ENCODE measurements at regions not wholly inside any gene's neighbourhood (a gene's known extent, or its start where the extent isn't known, plus 50 kb on each side); places are given as distances from the start of the nearest gene placed in this dataset.
A peak's percentile ranks its signal among the peaks of the same experiment; 100 is the strongest.

DNA sequence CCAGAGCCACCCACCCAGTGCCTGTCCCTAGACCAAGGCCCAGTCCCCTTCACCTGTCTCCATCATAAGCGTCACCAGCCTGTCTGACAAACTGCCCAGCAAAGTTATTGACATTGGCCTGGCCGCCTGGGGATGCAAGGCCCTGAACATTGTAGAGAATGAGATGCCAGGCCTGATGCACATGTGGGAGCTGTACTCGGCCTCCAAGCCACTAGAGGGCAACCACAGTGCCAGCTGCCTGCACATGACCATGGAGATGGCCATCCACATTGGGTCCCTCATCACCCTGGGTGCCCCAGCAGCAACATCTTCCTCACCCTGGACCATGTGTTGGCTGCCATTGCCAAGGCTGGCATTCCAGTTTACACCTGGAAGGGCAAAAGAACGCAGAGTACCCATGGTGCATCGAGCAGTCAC, 63.7 kb upstream of the ANTXRL start:
- Mint-ChIP-seq H3K9me3 (no peaks in the 10 kb centered on the region), H3K27ac (no peak overlapping the region), H3K4me3 (no peak overlapping the region), H3K27me3 (ENCODE audit: insufficient read depth) (no peaks in the 10 kb centered on the region), H3K4me1 (peaks cover 4% of the 10 kb centered on the region), H3K36me3 (ENCODE audit: low read depth) (no peaks in the 10 kb centered on the region)
- Histone ChIP-seq H3K27ac (ENCODE audit: low read depth, low read length) (no peak overlapping the region), H3K9ac (ENCODE audit: extremely low read depth, low read length, poor library complexity, severe bottlenecking) (no peak overlapping the region), H3K4me3 (ENCODE audit: low read length) (no peak overlapping the region), H3K9me3 (ENCODE audit: control insufficient read depth, low read length) (no peaks in the 10 kb centered on the region), H3K27me3 (ENCODE audit: control insufficient read depth, insufficient read depth, low read length, poor library complexity, severe bottlenecking) (no peaks in the 10 kb centered on the region), H3K4me1 (ENCODE audit: control insufficient read depth, insufficient read depth, low read length) (peaks cover 3% of the 10 kb centered on the region), H3K36me3 (ENCODE audit: control insufficient read depth, insufficient read depth, low read length) (no peaks in the 10 kb centered on the region)
- 94 to 95% methylated on average over 3 to 5 of the region's 5 CpGs for WGBS, 2 experiments (ENCODE audit: insufficient coverage in 1 of 2, insufficient read length in 1 of 2)
- peak; percentile 60 for DNase-seq
- TF ChIP-seq, protein P1, sequence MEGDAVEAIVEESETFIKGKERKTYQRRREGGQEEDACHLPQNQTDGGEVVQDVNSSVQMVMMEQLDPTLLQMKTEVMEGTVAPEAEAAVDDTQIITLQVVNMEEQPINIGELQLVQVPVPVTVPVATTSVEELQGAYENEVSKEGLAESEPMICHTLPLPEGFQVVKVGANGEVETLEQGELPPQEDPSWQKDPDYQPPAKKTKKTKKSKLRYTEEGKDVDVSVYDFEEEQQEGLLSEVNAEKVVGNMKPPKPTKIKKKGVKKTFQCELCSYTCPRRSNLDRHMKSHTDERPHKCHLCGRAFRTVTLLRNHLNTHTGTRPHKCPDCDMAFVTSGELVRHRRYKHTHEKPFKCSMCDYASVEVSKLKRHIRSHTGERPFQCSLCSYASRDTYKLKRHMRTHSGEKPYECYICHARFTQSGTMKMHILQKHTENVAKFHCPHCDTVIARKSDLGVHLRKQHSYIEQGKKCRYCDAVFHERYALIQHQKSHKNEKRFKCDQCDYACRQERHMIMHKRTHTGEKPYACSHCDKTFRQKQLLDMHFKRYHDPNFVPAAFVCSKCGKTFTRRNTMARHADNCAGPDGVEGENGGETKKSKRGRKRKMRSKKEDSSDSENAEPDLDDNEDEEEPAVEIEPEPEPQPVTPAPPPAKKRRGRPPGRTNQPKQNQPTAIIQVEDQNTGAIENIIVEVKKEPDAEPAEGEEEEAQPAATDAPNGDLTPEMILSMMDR (conservative IDR thresholded peaks at IDR 0.05) = peak; percentile 50

DNA sequence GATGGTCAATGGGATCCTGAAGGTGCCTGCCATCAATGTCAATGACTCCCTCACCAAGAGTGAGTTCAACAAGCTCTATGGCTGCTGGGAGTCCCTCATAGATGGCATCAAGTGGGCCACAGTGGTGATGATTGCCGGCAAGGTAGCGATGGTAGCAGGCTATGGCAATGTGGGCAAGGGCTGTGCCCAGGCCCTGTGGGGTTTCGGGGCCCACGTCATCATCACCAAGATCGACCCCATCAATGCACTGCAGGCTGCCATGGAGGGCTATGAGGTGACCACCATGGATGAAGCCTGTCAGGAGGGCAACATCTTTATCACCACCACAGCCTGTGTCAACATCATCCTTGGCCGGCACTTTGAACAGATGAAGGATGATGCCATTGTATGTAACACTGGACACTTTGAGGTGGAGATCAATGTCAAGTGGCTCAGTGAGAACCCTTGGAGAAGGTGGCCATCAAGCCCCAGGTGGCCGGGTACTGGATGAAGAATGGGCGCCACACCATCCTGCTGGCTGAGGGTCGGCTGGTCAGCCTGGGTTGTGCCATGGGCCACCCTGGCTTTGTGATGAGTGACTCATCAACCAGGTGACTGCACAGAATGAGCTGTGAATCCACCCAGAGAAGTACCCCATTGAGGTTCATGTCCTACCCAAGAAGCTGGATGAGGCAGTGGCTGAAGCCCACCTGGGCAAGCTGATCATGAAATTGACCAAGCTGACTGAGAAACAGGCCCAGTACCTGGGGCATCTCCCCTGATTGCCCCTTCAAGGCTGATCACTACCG, 63.0 kb upstream of the ANTXRL start:
- H3K36me3 ChIP-seq (ENCODE audit: control insufficient read depth, insufficient read depth, low read length) = no peaks in the 10 kb centered on the region
- H3K4me3 ChIP-seq (ENCODE audit: low read length) = no peak overlapping the region
- DNase-seq = peak; percentile 26
- Mint-ChIP-seq H3K36me3 (ENCODE audit: low read depth) (no peaks in the 10 kb centered on the region), H3K27ac (no peak overlapping the region), H3K9me3 (no peaks in the 10 kb centered on the region), H3K27me3 (ENCODE audit: insufficient read depth) (no peaks in the 10 kb centered on the region), H3K4me1 (peaks cover 7% of the 10 kb centered on the region), H3K4me3 (no peak overlapping the region)
- no peaks in the 10 kb centered on the region for H3K9me3 ChIP-seq (ENCODE audit: control insufficient read depth, low read length)
- H3K27ac ChIP-seq (ENCODE audit: low read depth, low read length) = no peak overlapping the region
- H3K9ac ChIP-seq (ENCODE audit: extremely low read depth, low read length, poor library complexity, severe bottlenecking) = no peak overlapping the region
- H3K4me1 ChIP-seq (ENCODE audit: control insufficient read depth, insufficient read depth, low read length) = peaks cover 3% of the 10 kb centered on the region
- WGBS, 2 experiments (ENCODE audit: insufficient coverage in 1 of 2, insufficient read length in 1 of 2) = 93 to 94% methylated on average over 10 of the region's 10 CpGs
- no peaks in the 10 kb centered on the region for H3K27me3 ChIP-seq (ENCODE audit: control insufficient read depth, insufficient read depth, low read length, poor library complexity, severe bottlenecking)
- TF ChIP-seq, protein P1 (conservative IDR thresholded peaks at IDR 0.05) = no peak

DNA sequence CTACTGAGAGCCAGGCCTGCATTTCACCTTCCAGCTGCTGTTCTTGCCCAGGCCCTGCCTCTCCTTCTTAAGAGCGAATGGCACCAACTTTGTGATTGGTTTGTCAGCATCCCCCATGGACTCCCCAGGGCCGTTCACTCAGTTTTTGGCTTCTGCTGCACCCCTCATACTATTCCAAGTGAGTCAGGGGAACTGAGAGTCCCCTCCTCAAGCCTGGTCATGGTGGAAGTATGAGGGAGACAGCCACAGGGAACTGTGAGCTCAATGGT, 62.4 kb upstream of the ANTXRL start:
- Mint-ChIP-seq H3K36me3 (ENCODE audit: low read depth) (no peaks in the 10 kb centered on the region), H3K9me3 (no peaks in the 10 kb centered on the region), H3K27ac (no peak overlapping the region), H3K4me3 (no peak overlapping the region), H3K4me1 (peaks cover 11% of the 10 kb centered on the region), H3K27me3 (ENCODE audit: insufficient read depth) (no peaks in the 10 kb centered on the region)
- Histone ChIP-seq H3K9ac (ENCODE audit: extremely low read depth, low read length, poor library complexity, severe bottlenecking) (no peak overlapping the region), H3K27ac (ENCODE audit: low read depth, low read length) (no peak overlapping the region), H3K4me3 (ENCODE audit: low read length) (no peak overlapping the region), H3K27me3 (ENCODE audit: control insufficient read depth, insufficient read depth, low read length, poor library complexity, severe bottlenecking) (no peaks in the 10 kb centered on the region), H3K9me3 (ENCODE audit: control insufficient read depth, low read length) (no peaks in the 10 kb centered on the region), H3K4me1 (ENCODE audit: control insufficient read depth, insufficient read depth, low read length) (peaks cover 3% of the 10 kb centered on the region), H3K36me3 (ENCODE audit: control insufficient read depth, insufficient read depth, low read length) (no peaks in the 10 kb centered on the region)
- 92 to 100% methylated on average over 2 of the region's 2 CpGs for WGBS, 2 experiments (ENCODE audit: insufficient coverage in 1 of 2, insufficient read length in 1 of 2)
- DNase-seq = no peak
- TF ChIP-seq, protein P1 (conservative IDR thresholded peaks at IDR 0.05) = no peak

Measured in endodermal cell (in vitro differentiated cells).